HEK293 (cell line): ENCODE measurements at regions not wholly inside any gene's neighbourhood (a gene's known extent, or its start where the extent isn't known, plus 50 kb on each side); places are given as distances from the start of the nearest gene placed in this dataset.

Experiments
- CTCF ChIA-PET: fragments of 350-600 bp; formaldehyde crosslinking; extraction: SDS; loops from one replicate; lab custom pipeline; 2021; ENCODE audit warnings: antibody characterized with exemption; lab: Yijun Ruan, JAX
- POLR2A ChIA-PET: fragments of 300-600 bp; formaldehyde crosslinking; extraction: SDS; loops from one replicate; lab custom pipeline; 2020; ENCODE audit warnings: antibody characterized with exemption, inconsistent platforms; lab: Yijun Ruan, JAX
- H3K27ac ChIP-seq: fragments of 200-500 bp; sonication (Bioruptor generic); 2 replicates; pipeline ENCODE4 v1.5.1; 2014; ENCODE audit warnings: low read depth, low read length, control low read depth, inconsistent platforms; ENCODE audit errors: extremely low read depth
- H3K36me3 ChIP-seq, 2 experiments: fragments of 200-500 bp in 1 of 2; sonication (Bioruptor generic) in 1 of 2; 1 replicate in 1 of 2; 2 replicates in 1 of 2; pipeline ENCODE4 v1.5.1; 2014 to 2017; ENCODE audit warnings: inconsistent platforms in 2 of 2, low read length in 2 of 2; ENCODE audit not compliant: control insufficient read depth in 2 of 2, insufficient read depth in 1 of 2
- H3K4me1 ChIP-seq: fragments of 200-500 bp; sonication (Bioruptor generic); 2 replicates; pipeline ENCODE4 v1.5.1; 2014; ENCODE audit warnings: mild to moderate bottlenecking, low read length, inconsistent platforms; ENCODE audit not compliant: control insufficient read depth, insufficient read depth
- H3K4me3 ChIP-seq: 2 replicates; pipeline ENCODE4 v1.5.1; 2011; ENCODE audit warnings: low read depth, mild to moderate bottlenecking, control low read depth, low read length, moderate library complexity
- H3K9me3 ChIP-seq: fragments of 200-500 bp; sonication (Bioruptor generic); 2 replicates; pipeline ENCODE4 v1.5.1; 2014; ENCODE audit warnings: low read depth, low read length, inconsistent platforms; ENCODE audit not compliant: control insufficient read depth, insufficient read depth
- ZIC2 ChIP-seq: fragments of 450-650 bp; formaldehyde crosslinking; IDR thresholded peaks from 2 replicates; pipeline ENCODE4 v1.5.1; 2016; ENCODE audit warnings: missing biosample characterization, missing genetic modification characterization
- ZNF2 ChIP-seq: fragments of 450-650 bp; formaldehyde crosslinking; IDR thresholded peaks from 2 replicates; pipeline ENCODE4 v1.5.1; 2016; ENCODE audit warnings: missing biosample characterization, missing genetic modification characterization
- ZNF211 ChIP-seq: fragments of 450-650 bp; formaldehyde crosslinking; IDR thresholded peaks from 2 replicates; pipeline ENCODE4 v1.5.1; 2016; ENCODE audit warnings: low read depth, missing biosample characterization, missing genetic modification characterization
- ZNF23 ChIP-seq: fragments of 450-650 bp; formaldehyde crosslinking; IDR thresholded peaks from 2 replicates; pipeline ENCODE4 v1.5.1; 2016; ENCODE audit warnings: missing biosample characterization, missing genetic modification characterization, borderline replicate concordance
- ZNF561 ChIP-seq: fragments of 450-650 bp; IDR thresholded peaks from 2 replicates; pipeline ENCODE4 v1.5.1; 2018; ENCODE audit warnings: missing biosample characterization, missing genetic modification characterization, borderline replicate concordance
- ZNF626 ChIP-seq: fragments of 450-650 bp; sonication (Bioruptor Pico); formaldehyde crosslinking; IDR thresholded peaks from 2 replicates; pipeline ENCODE4 v1.5.1; 2018; ENCODE audit warnings: missing biosample characterization, missing genetic modification characterization, inconsistent platforms
- ZNF777 ChIP-seq: fragments of 450-650 bp; formaldehyde crosslinking; IDR thresholded peaks from 2 replicates; pipeline ENCODE4 v1.5.1; 2017; ENCODE audit warnings: missing biosample characterization, missing genetic modification characterization, borderline replicate concordance
- TF ChIP-seq, protein P1 (sequence below): sonication (generic); formaldehyde crosslinking; IDR thresholded peaks from 2 replicates; pipeline ENCODE4 v1.8.1; 2022; ENCODE audit warnings: mild to moderate bottlenecking, moderate library complexity, missing genetic modification reagents
- TF ChIP-seq, protein P2 (sequence below): fragments of 450-650 bp; formaldehyde crosslinking; IDR thresholded peaks from 2 replicates; pipeline ENCODE4 v1.5.1; 2016; ENCODE audit warnings: missing biosample characterization, missing genetic modification characterization
- TF ChIP-seq, protein P3 (sequence below): fragments of 450-650 bp; formaldehyde crosslinking; IDR thresholded peaks from 2 replicates; pipeline ENCODE4 v1.5.1; 2017; ENCODE audit warnings: missing biosample characterization, missing genetic modification characterization
- TF ChIP-seq, protein P4 (sequence below): fragments of 450-650 bp; formaldehyde crosslinking; IDR thresholded peaks from 2 replicates; pipeline ENCODE4 v1.5.1; 2016; ENCODE audit warnings: missing biosample characterization, missing genetic modification characterization, borderline replicate concordance
- TF ChIP-seq, protein P5 (sequence below): fragments of 450-650 bp; formaldehyde crosslinking; conservative IDR thresholded peaks from 2 replicates; pipeline ENCODE4 v1.5.1; 2016; ENCODE audit warnings: low read depth, missing biosample characterization, missing genetic modification characterization
- TF ChIP-seq, protein P6 (sequence below): fragments of 450-650 bp; formaldehyde crosslinking; IDR thresholded peaks from 2 replicates; pipeline ENCODE4 v1.5.1; 2016; ENCODE audit warnings: missing biosample characterization, missing genetic modification characterization
- TF ChIP-seq, protein P7 (sequence below): fragments of 450-650 bp; formaldehyde crosslinking; IDR thresholded peaks from 2 replicates; pipeline ENCODE4 v1.5.1; 2016; ENCODE audit warnings: missing biosample characterization, missing genetic modification characterization

DNA sequence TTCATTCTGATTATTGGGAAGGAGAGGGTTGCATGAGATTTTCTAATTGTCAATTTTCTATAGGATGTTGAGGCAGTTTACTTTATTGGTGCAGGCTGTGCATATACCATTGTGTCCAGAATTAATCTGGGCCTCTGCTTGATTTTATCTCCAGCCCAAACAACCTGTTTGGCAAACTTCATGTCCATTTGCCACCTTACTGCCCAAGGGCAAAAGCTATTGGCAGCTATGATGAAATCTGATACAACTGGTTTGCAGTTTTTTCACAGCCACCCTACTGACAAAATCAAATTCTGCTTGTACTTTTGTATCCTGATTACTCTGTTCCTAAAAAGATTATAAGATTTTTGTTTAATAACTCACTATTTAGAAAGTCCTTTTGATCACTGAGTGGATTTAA is 789.2 kb upstream of the FBXO33 start (continued):
- TF ChIP-seq, protein P1, sequence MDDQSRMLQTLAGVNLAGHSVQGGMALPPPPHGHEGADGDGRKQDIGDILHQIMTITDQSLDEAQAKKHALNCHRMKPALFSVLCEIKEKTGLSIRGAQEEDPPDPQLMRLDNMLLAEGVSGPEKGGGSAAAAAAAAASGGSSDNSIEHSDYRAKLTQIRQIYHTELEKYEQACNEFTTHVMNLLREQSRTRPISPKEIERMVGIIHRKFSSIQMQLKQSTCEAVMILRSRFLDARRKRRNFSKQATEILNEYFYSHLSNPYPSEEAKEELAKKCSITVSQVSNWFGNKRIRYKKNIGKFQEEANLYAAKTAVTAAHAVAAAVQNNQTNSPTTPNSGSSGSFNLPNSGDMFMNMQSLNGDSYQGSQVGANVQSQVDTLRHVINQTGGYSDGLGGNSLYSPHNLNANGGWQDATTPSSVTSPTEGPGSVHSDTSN = no peak
- TF ChIP-seq ZNF2 (tag by site-specific recombination) (no peak), ZNF211 (tag by site-specific recombination) (no peak), ZNF561 (no peak), ZIC2 (tag by site-specific recombination) (no peak)

DNA sequence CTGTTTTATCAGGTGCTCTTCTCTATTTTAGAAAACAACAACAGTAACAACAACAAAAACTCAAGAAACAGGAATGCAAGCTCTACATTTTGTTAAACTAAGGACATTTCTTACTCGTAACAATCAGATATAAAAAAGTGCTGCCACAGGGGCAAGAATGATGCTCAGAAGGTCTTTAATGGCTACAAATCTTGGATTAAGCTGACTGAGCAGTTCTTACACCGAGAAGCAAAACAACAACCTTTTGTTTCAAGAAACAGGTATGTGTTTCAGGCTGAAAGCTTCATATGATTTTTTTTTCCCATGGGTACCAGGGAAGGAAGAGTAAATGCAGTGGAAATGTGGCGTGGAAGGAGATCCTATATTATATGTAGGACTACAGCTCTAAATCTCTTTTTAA is 786.8 kb upstream of the FBXO33 start:
- H3K4me3 ChIP-seq = no peak overlapping the region
- no peak overlapping the region for H3K27ac ChIP-seq
- no peaks in the 10 kb centered on the region for H3K4me1 ChIP-seq
- H3K36me3 ChIP-seq = no peaks in the 10 kb centered on the region
- H3K9me3 ChIP-seq = no peaks in the 10 kb centered on the region
- TF ChIP-seq, protein P2, sequence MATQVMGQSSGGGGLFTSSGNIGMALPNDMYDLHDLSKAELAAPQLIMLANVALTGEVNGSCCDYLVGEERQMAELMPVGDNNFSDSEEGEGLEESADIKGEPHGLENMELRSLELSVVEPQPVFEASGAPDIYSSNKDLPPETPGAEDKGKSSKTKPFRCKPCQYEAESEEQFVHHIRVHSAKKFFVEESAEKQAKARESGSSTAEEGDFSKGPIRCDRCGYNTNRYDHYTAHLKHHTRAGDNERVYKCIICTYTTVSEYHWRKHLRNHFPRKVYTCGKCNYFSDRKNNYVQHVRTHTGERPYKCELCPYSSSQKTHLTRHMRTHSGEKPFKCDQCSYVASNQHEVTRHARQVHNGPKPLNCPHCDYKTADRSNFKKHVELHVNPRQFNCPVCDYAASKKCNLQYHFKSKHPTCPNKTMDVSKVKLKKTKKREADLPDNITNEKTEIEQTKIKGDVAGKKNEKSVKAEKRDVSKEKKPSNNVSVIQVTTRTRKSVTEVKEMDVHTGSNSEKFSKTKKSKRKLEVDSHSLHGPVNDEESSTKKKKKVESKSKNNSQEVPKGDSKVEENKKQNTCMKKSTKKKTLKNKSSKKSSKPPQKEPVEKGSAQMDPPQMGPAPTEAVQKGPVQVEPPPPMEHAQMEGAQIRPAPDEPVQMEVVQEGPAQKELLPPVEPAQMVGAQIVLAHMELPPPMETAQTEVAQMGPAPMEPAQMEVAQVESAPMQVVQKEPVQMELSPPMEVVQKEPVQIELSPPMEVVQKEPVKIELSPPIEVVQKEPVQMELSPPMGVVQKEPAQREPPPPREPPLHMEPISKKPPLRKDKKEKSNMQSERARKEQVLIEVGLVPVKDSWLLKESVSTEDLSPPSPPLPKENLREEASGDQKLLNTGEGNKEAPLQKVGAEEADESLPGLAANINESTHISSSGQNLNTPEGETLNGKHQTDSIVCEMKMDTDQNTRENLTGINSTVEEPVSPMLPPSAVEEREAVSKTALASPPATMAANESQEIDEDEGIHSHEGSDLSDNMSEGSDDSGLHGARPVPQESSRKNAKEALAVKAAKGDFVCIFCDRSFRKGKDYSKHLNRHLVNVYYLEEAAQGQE (tag by site-specific recombination) = no peak
- TF ChIP-seq, protein P3, sequence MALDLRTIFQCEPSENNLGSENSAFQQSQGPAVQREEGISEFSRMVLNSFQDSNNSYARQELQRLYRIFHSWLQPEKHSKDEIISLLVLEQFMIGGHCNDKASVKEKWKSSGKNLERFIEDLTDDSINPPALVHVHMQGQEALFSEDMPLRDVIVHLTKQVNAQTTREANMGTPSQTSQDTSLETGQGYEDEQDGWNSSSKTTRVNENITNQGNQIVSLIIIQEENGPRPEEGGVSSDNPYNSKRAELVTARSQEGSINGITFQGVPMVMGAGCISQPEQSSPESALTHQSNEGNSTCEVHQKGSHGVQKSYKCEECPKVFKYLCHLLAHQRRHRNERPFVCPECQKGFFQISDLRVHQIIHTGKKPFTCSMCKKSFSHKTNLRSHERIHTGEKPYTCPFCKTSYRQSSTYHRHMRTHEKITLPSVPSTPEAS (tag by site-specific recombination) = no peak
- TF ChIP-seq, protein P4, sequence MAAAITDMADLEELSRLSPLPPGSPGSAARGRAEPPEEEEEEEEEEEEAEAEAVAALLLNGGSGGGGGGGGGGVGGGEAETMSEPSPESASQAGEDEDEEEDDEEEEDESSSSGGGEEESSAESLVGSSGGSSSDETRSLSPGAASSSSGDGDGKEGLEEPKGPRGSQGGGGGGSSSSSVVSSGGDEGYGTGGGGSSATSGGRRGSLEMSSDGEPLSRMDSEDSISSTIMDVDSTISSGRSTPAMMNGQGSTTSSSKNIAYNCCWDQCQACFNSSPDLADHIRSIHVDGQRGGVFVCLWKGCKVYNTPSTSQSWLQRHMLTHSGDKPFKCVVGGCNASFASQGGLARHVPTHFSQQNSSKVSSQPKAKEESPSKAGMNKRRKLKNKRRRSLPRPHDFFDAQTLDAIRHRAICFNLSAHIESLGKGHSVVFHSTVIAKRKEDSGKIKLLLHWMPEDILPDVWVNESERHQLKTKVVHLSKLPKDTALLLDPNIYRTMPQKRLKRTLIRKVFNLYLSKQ = no peak
- CTCF ChIA-PET = no interaction called here
- POLR2A ChIA-PET = no interaction called here

DNA sequence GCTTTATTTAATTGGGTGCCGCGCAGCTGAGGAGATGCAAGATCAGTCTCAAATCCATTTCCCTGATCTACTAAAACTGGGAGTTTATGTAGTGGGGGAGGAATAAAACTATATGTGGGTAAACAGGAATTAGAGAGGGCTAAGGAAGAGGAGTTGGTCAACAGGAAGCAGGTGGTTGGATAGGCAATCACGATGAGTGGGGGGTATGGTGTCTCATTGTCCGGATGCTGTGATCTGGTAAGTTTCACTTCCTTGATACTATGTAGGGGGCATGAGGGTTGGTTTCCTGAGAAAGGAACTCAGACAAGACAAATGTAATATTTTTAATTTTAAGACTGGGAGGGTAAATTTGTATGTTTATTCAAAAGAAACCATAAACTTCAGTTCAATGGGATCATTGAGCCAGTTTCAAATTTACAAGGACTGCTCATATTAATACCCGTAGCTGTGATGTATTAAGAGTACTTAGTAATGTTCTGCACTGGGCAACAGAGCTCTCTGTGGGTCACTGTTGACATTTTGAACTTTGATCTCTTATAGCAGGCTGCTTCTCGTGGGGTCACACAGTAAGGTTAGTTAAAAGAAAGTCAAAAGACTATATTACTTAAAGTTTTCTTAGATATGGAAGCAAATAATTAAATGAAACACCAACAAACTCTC is 786.2 kb upstream of the FBXO33 start:
- ChIA-PET POLR2A (no interaction called here), CTCF (no interaction called here)
- Histone ChIP-seq H3K27ac (no peak overlapping the region), H3K36me3 (no peaks in the 10 kb centered on the region), H3K9me3 (no peaks in the 10 kb centered on the region)
- TF ChIP-seq ZNF777 (tag by site-specific recombination) = no peak
- TF ChIP-seq, protein P5, sequence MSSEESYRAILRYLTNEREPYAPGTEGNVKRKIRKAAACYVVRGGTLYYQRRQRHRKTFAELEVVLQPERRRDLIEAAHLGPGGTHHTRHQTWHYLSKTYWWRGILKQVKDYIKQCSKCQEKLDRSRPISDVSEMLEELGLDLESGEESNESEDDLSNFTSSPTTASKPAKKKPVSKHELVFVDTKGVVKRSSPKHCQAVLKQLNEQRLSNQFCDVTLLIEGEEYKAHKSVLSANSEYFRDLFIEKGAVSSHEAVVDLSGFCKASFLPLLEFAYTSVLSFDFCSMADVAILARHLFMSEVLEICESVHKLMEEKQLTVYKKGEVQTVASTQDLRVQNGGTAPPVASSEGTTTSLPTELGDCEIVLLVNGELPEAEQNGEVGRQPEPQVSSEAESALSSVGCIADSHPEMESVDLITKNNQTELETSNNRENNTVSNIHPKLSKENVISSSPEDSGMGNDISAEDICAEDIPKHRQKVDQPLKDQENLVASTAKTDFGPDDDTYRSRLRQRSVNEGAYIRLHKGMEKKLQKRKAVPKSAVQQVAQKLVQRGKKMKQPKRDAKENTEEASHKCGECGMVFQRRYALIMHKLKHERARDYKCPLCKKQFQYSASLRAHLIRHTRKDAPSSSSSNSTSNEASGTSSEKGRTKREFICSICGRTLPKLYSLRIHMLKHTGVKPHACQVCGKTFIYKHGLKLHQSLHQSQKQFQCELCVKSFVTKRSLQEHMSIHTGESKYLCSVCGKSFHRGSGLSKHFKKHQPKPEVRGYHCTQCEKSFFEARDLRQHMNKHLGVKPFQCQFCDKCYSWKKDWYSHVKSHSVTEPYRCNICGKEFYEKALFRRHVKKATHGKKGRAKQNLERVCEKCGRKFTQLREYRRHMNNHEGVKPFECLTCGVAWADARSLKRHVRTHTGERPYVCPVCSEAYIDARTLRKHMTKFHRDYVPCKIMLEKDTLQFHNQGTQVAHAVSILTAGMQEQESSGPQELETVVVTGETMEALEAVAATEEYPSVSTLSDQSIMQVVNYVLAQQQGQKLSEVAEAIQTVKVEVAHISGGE (tag by site-specific recombination) = no peak
- TF ChIP-seq, protein P6, sequence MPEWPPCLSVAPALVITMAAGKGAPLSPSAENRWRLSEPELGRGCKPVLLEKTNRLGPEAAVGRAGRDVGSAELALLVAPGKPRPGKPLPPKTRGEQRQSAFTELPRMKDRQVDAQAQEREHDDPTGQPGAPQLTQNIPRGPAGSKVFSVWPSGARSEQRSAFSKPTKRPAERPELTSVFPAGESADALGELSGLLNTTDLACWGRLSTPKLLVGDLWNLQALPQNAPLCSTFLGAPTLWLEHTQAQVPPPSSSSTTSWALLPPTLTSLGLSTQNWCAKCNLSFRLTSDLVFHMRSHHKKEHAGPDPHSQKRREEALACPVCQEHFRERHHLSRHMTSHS (tag by site-specific recombination) = no peak
- no peak for TF ChIP-seq ZNF626 (tag by site-specific recombination)
- TF ChIP-seq, protein P7, sequence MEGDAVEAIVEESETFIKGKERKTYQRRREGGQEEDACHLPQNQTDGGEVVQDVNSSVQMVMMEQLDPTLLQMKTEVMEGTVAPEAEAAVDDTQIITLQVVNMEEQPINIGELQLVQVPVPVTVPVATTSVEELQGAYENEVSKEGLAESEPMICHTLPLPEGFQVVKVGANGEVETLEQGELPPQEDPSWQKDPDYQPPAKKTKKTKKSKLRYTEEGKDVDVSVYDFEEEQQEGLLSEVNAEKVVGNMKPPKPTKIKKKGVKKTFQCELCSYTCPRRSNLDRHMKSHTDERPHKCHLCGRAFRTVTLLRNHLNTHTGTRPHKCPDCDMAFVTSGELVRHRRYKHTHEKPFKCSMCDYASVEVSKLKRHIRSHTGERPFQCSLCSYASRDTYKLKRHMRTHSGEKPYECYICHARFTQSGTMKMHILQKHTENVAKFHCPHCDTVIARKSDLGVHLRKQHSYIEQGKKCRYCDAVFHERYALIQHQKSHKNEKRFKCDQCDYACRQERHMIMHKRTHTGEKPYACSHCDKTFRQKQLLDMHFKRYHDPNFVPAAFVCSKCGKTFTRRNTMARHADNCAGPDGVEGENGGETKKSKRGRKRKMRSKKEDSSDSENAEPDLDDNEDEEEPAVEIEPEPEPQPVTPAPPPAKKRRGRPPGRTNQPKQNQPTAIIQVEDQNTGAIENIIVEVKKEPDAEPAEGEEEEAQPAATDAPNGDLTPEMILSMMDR (tag by site-specific recombination) = no peak
- TF ChIP-seq ZNF23 = no peak
- TF ChIP-seq, all 188 proteins: peak for 0
- Histone ChIP-seq H3K4me3 (no peak overlapping the region), H3K4me1 (no peaks in the 10 kb centered on the region)
